ENCODE measurements at regions not wholly inside any gene's neighbourhood (a gene's known extent, or its start where the extent isn't known, plus 50 kb on each side); places are given as distances from the start of the nearest gene placed in this dataset.

- ChIA-PET POLR2A (no interaction called here), CTCF (no interaction called here)
- H3K9me3 Mint-ChIP-seq, result peaks cover 11% of the 10 kb centered on the region
- H3K36me3 Mint-ChIP-seq (ENCODE audit: low read depth), result no peaks in the 10 kb centered on the region
- H3K27ac Mint-ChIP-seq, result no peak overlapping the region
- no peak for DNase-seq
- no peak overlapping the region for H3K4me3 Mint-ChIP-seq
- H3K27me3 Mint-ChIP-seq, result no peaks in the 10 kb centered on the region
- H3K4me1 Mint-ChIP-seq, result no peaks in the 10 kb centered on the region
Measured at GRCh38 chr16:5551909-5552308, 454.3 kb upstream of the EEF2KMT start.

GRCh38 chr16:5549802-5550201 is 452.2 kb upstream of the EEF2KMT start:
- Mint-ChIP-seq H3K27me3 (no peaks in the 10 kb centered on the region), H3K4me1 (no peaks in the 10 kb centered on the region), H3K4me3 (no peak overlapping the region), H3K9me3 (peaks cover 9% of the 10 kb centered on the region), H3K36me3 (ENCODE audit: low read depth) (no peaks in the 10 kb centered on the region), H3K27ac (no peak overlapping the region)
- ChIA-PET POLR2A (no interaction called here), CTCF (no interaction called here)
- DNase-seq, result no peak

- Mint-ChIP-seq H3K27me3 (no peaks in the 10 kb centered on the region), H3K4me1 (no peaks in the 10 kb centered on the region), H3K27ac (no peak overlapping the region), H3K4me3 (no peak overlapping the region), H3K9me3 (no peaks in the 10 kb centered on the region), H3K36me3 (ENCODE audit: low read depth) (no peaks in the 10 kb centered on the region)
- ChIA-PET POLR2A (no interaction called here), CTCF (no interaction called here)
- DNase-seq, result no peak
Measured at GRCh38 chr16:5541356-5541755, 443.8 kb upstream of the EEF2KMT start.

- Mint-ChIP-seq H3K4me3 (no peak overlapping the region), H3K36me3 (ENCODE audit: low read depth) (no peaks in the 10 kb centered on the region), H3K4me1 (no peaks in the 10 kb centered on the region), H3K27me3 (no peaks in the 10 kb centered on the region), H3K27ac (no peak overlapping the region), H3K9me3 (peaks cover 2% of the 10 kb centered on the region)
- POLR2A ChIA-PET, result no interaction called here
- no peak for DNase-seq
- CTCF ChIA-PET, result no interaction called here
Measured at GRCh38 chr16:5537347-5537746, 439.8 kb upstream of the EEF2KMT start.

- H3K36me3 Mint-ChIP-seq (ENCODE audit: low read depth), result no peaks in the 10 kb centered on the region
- peaks cover 5% of the 10 kb centered on the region for H3K9me3 Mint-ChIP-seq
- no peak for DNase-seq
- no peaks in the 10 kb centered on the region for H3K4me1 Mint-ChIP-seq
- no peaks in the 10 kb centered on the region for H3K27me3 Mint-ChIP-seq
- ChIA-PET POLR2A (no interaction called here), CTCF (no interaction called here)
- no peak overlapping the region for H3K27ac Mint-ChIP-seq
- H3K4me3 Mint-ChIP-seq, result no peak overlapping the region
Measured at GRCh38 chr16:5533321-5533888, 435.8 kb upstream of the EEF2KMT start.

GRCh38 chr16:5527817-5528216 is 430.2 kb upstream of the EEF2KMT start:
- Mint-ChIP-seq H3K4me3 (no peak overlapping the region), H3K4me1 (no peaks in the 10 kb centered on the region), H3K27me3 (no peaks in the 10 kb centered on the region), H3K9me3 (peaks cover 3% of the 10 kb centered on the region), H3K27ac (no peak overlapping the region), H3K36me3 (ENCODE audit: low read depth) (no peaks in the 10 kb centered on the region)
- ChIA-PET CTCF (no interaction called here), POLR2A (no interaction called here)
- DNase-seq, result no peak

- H3K36me3 Mint-ChIP-seq (ENCODE audit: low read depth), result no peaks in the 10 kb centered on the region
- no peaks in the 10 kb centered on the region for H3K27me3 Mint-ChIP-seq
- POLR2A ChIA-PET, result no interaction called here
- peaks cover 3% of the 10 kb centered on the region for H3K9me3 Mint-ChIP-seq
- no peaks in the 10 kb centered on the region for H3K4me1 Mint-ChIP-seq
- no peak overlapping the region for H3K27ac Mint-ChIP-seq
- CTCF ChIA-PET, result no interaction called here
- DNase-seq, result no peak
- H3K4me3 Mint-ChIP-seq, result no peak overlapping the region
Measured at GRCh38 chr16:5526826-5527225, 429.2 kb upstream of the EEF2KMT start.

- H3K9me3 Mint-ChIP-seq, result peaks cover 4% of the 10 kb centered on the region
- no peaks in the 10 kb centered on the region for H3K4me1 Mint-ChIP-seq
- H3K27me3 Mint-ChIP-seq, result no peaks in the 10 kb centered on the region
- CTCF ChIA-PET, result no interaction called here
- no peaks in the 10 kb centered on the region for H3K36me3 Mint-ChIP-seq (ENCODE audit: low read depth)
- H3K4me3 Mint-ChIP-seq, result no peak overlapping the region
- no peak for DNase-seq
- H3K27ac Mint-ChIP-seq, result no peak overlapping the region
- POLR2A ChIA-PET, result no interaction called here
Measured at GRCh38 chr16:5523829-5524228, 426.2 kb upstream of the EEF2KMT start.

- Mint-ChIP-seq H3K9me3 (peaks cover 14% of the 10 kb centered on the region), H3K4me3 (no peak overlapping the region)
- POLR2A ChIA-PET, result no interaction called here
Measured at GRCh38 chr16:5516115-5516514, 418.5 kb upstream of the EEF2KMT start.

GRCh38 chr16:5512014-5512413 is 414.4 kb upstream of the EEF2KMT start:
- Mint-ChIP-seq H3K36me3 (ENCODE audit: low read depth) (no peaks in the 10 kb centered on the region), H3K9me3 (peaks cover 12% of the 10 kb centered on the region), H3K27ac (no peak overlapping the region), H3K4me1 (no peaks in the 10 kb centered on the region), H3K27me3 (no peaks in the 10 kb centered on the region), H3K4me3 (no peak overlapping the region)
- DNase-seq, result no peak
- CTCF ChIA-PET, result no interaction called here
- POLR2A ChIA-PET, result no interaction called here

More at GRCh38 chr16:5516115-5516514, 418.5 kb upstream of the EEF2KMT start:
- Mint-ChIP-seq H3K27me3 (no peaks in the 10 kb centered on the region), H3K27ac (no peak overlapping the region), H3K36me3 (ENCODE audit: low read depth) (no peaks in the 10 kb centered on the region), H3K4me1 (no peaks in the 10 kb centered on the region)
- CTCF ChIA-PET, result no interaction called here
- no peak for DNase-seq

- H3K9me3 Mint-ChIP-seq, result peaks cover 8% of the 10 kb centered on the region
- H3K4me3 Mint-ChIP-seq, result no peak overlapping the region
- no peaks in the 10 kb centered on the region for H3K27me3 Mint-ChIP-seq
- H3K36me3 Mint-ChIP-seq (ENCODE audit: low read depth), result no peaks in the 10 kb centered on the region
- ChIA-PET CTCF (no interaction called here), POLR2A (no interaction called here)
- DNase-seq, result no peak
- H3K4me1 Mint-ChIP-seq, result no peaks in the 10 kb centered on the region
- H3K27ac Mint-ChIP-seq, result no peak overlapping the region
Measured at GRCh38 chr16:5510819-5511370, 413.3 kb upstream of the EEF2KMT start.

- Mint-ChIP-seq H3K4me3 (no peak overlapping the region), H3K27ac (no peak overlapping the region), H3K36me3 (ENCODE audit: low read depth) (no peaks in the 10 kb centered on the region), H3K4me1 (no peaks in the 10 kb centered on the region), H3K27me3 (no peaks in the 10 kb centered on the region), H3K9me3 (peaks cover 8% of the 10 kb centered on the region)
- no peak for DNase-seq
- CTCF ChIA-PET, result no interaction called here
- POLR2A ChIA-PET, result no interaction called here
Measured at GRCh38 chr16:5509794-5510193, 412.2 kb upstream of the EEF2KMT start.

GRCh38 chr16:5509336-5509735 is 411.7 kb upstream of the EEF2KMT start:
- Mint-ChIP-seq H3K36me3 (ENCODE audit: low read depth) (no peaks in the 10 kb centered on the region), H3K27me3 (no peaks in the 10 kb centered on the region), H3K9me3 (peaks cover 6% of the 10 kb centered on the region), H3K4me1 (no peaks in the 10 kb centered on the region), H3K4me3 (no peak overlapping the region), H3K27ac (no peak overlapping the region)
- no peak for DNase-seq
- CTCF ChIA-PET, result no interaction called here
- POLR2A ChIA-PET, result no interaction called here

GRCh38 chr16:5508371-5508770 is 410.8 kb upstream of the EEF2KMT start:
- Mint-ChIP-seq H3K4me1 (no peaks in the 10 kb centered on the region), H3K27me3 (no peaks in the 10 kb centered on the region), H3K9me3 (peaks cover 3% of the 10 kb centered on the region), H3K4me3 (no peak overlapping the region), H3K27ac (no peak overlapping the region), H3K36me3 (ENCODE audit: low read depth) (no peaks in the 10 kb centered on the region)
- ChIA-PET CTCF (no interaction called here), POLR2A (no interaction called here)
- DNase-seq, result no peak

GRCh38 chr16:5506021-5506420 is 408.4 kb upstream of the EEF2KMT start:
- Mint-ChIP-seq H3K27me3 (no peaks in the 10 kb centered on the region), H3K9me3 (peaks cover 3% of the 10 kb centered on the region), H3K36me3 (ENCODE audit: low read depth) (no peaks in the 10 kb centered on the region), H3K4me3 (no peak overlapping the region), H3K4me1 (no peaks in the 10 kb centered on the region), H3K27ac (no peak overlapping the region)
- ChIA-PET POLR2A (no interaction called here), CTCF (no interaction called here)
- no peak for DNase-seq
